ENCODE measurements at regions not wholly inside any gene's neighbourhood (a gene's known extent, or its start where the extent isn't known, plus 50 kb on each side); places are given as distances from the start of the nearest gene placed in this dataset.

GRCh38 chr14:53384073-53384472 is 230.9 kb upstream of the DDHD1 start:
- no peak overlapping the region for H3K18ac ChIP-seq (ENCODE audit: low read depth in 1 of 2, low read length in 2 of 2)
- no peak overlapping the region for H3K14ac ChIP-seq (ENCODE audit: low read length in 2 of 2)
- H3K4me3 ChIP-seq (ENCODE audit: insufficient read depth in 1 of 2, low read depth in 1 of 2, low read length in 2 of 2), result no peak overlapping the region
- H3K27ac ChIP-seq (ENCODE audit: low read length, poor library complexity, severe bottlenecking), result no peak overlapping the region
- WGBS, result 86% methylated on average over 1 of the region's 1 CpG
- no peak overlapping the region for H2AFZ ChIP-seq (ENCODE audit: low read depth, low read length)
- H3K23ac ChIP-seq (ENCODE audit: low read length in 2 of 2), result no peak overlapping the region
- H3K9me3 ChIP-seq (ENCODE audit: control insufficient read depth, low read length), result no peaks in the 10 kb centered on the region
- no peaks in the 10 kb centered on the region for H3K79me1 ChIP-seq (replicated peaks; ENCODE audit: low read length, poor library complexity, severe bottlenecking)
- H2BK120ac ChIP-seq (ENCODE audit: low read depth, low read length), result no peak overlapping the region
- DNase-seq, result no peak
- H3K9ac ChIP-seq (ENCODE audit: low read length), result no peak overlapping the region
- H4K91ac ChIP-seq (ENCODE audit: low read length), result no peak overlapping the region
- H4K8ac ChIP-seq (ENCODE audit: low read length), result no peak overlapping the region
- H3K27me3 ChIP-seq (ENCODE audit: control insufficient read depth in 1 of 2, insufficient read depth in 1 of 2, low read length in 2 of 2), result no peaks in the 10 kb centered on the region
- no peak overlapping the region for H3K4me2 ChIP-seq (ENCODE audit: low read length, poor library complexity, severe bottlenecking)
- no peak overlapping the region for H3K4ac ChIP-seq (ENCODE audit: low read depth in 1 of 2, low read length in 2 of 2)
- H3K36me3 ChIP-seq (ENCODE audit: control insufficient read depth in 1 of 2, insufficient read depth in 2 of 2, low read depth in 1 of 2, low read length in 2 of 2), result no peaks in the 10 kb centered on the region
- H2BK12ac ChIP-seq (ENCODE audit: low read length in 2 of 2), result peak overlapping the region in 1 of 2 experiments; percentile 56
- H2BK15ac ChIP-seq (ENCODE audit: low read depth, poor library complexity, severe bottlenecking), result no peak overlapping the region
- H3K4me1 ChIP-seq (ENCODE audit: control insufficient read depth, insufficient read depth, low read depth, low read length), result no peaks in the 10 kb centered on the region
- H2AK5ac ChIP-seq (ENCODE audit: low read length, severe bottlenecking), result no peak overlapping the region
- H2BK5ac ChIP-seq (ENCODE audit: low read depth, low read length, poor library complexity, severe bottlenecking), result no peak overlapping the region

- H3K27me3 ChIP-seq (ENCODE audit: control insufficient read depth in 1 of 2, insufficient read depth in 1 of 2, low read length in 2 of 2), result no peaks in the 10 kb centered on the region
- H2BK12ac ChIP-seq (ENCODE audit: low read length in 2 of 2), result no peak overlapping the region
- H3K4ac ChIP-seq (ENCODE audit: low read depth in 1 of 2, low read length in 2 of 2), result no peak overlapping the region
- no peak overlapping the region for H4K91ac ChIP-seq (ENCODE audit: low read length)
- no peak for DNase-seq
- H3K4me3 ChIP-seq (ENCODE audit: insufficient read depth in 1 of 2, low read depth in 1 of 2, low read length in 2 of 2), result no peak overlapping the region
- H3K79me1 ChIP-seq (replicated peaks; ENCODE audit: low read length, poor library complexity, severe bottlenecking), result no peaks in the 10 kb centered on the region
- H2BK5ac ChIP-seq (ENCODE audit: low read depth, low read length, poor library complexity, severe bottlenecking), result no peak overlapping the region
- H3K4me2 ChIP-seq (ENCODE audit: low read length, poor library complexity, severe bottlenecking), result no peak overlapping the region
- H2AFZ ChIP-seq (ENCODE audit: low read depth, low read length), result no peak overlapping the region
- H3K36me3 ChIP-seq (ENCODE audit: control insufficient read depth in 1 of 2, insufficient read depth in 2 of 2, low read depth in 1 of 2, low read length in 2 of 2), result no peaks in the 10 kb centered on the region
- H3K14ac ChIP-seq (ENCODE audit: low read length in 2 of 2), result no peak overlapping the region
- H2AK5ac ChIP-seq (ENCODE audit: low read length, severe bottlenecking), result no peak overlapping the region
- H3K27ac ChIP-seq (ENCODE audit: low read length, poor library complexity, severe bottlenecking), result no peak overlapping the region
- H3K18ac ChIP-seq (ENCODE audit: low read depth in 1 of 2, low read length in 2 of 2), result no peak overlapping the region
- no peaks in the 10 kb centered on the region for H3K4me1 ChIP-seq (ENCODE audit: control insufficient read depth, insufficient read depth, low read depth, low read length)
- WGBS, result 95% methylated on average over 2 of the region's 2 CpGs
- no peak overlapping the region for H4K8ac ChIP-seq (ENCODE audit: low read length)
- no peak overlapping the region for H3K9ac ChIP-seq (ENCODE audit: low read length)
- H2BK15ac ChIP-seq (ENCODE audit: low read depth, poor library complexity, severe bottlenecking), result no peak overlapping the region
- no peak overlapping the region for H2BK120ac ChIP-seq (ENCODE audit: low read depth, low read length)
- no peaks in the 10 kb centered on the region for H3K9me3 ChIP-seq (ENCODE audit: control insufficient read depth, low read length)
- no peak overlapping the region for H3K23ac ChIP-seq (ENCODE audit: low read length in 2 of 2)
These were observed 228.8 kb upstream of the DDHD1 start for GRCh38 chr14:53381895-53382294.

- Histone ChIP-seq H3K14ac (ENCODE audit: low read length in 2 of 2) (no peak overlapping the region), H3K27me3 (ENCODE audit: control insufficient read depth in 1 of 2, insufficient read depth in 1 of 2, low read length in 2 of 2) (no peaks in the 10 kb centered on the region), H3K79me1 (replicated peaks; ENCODE audit: low read length, poor library complexity, severe bottlenecking) (no peaks in the 10 kb centered on the region), H2AK5ac (ENCODE audit: low read length, severe bottlenecking) (no peak overlapping the region), H2BK5ac (ENCODE audit: low read depth, low read length, poor library complexity, severe bottlenecking) (no peak overlapping the region), H2AFZ (ENCODE audit: low read depth, low read length) (no peak overlapping the region), H3K36me3 (ENCODE audit: control insufficient read depth in 1 of 2, insufficient read depth in 2 of 2, low read depth in 1 of 2, low read length in 2 of 2) (no peaks in the 10 kb centered on the region), H2BK12ac (ENCODE audit: low read length in 2 of 2) (no peak overlapping the region), H3K4me2 (ENCODE audit: low read length, poor library complexity, severe bottlenecking) (no peak overlapping the region), H3K9ac (ENCODE audit: low read length) (peak overlapping the region; percentile 60), H3K23ac (ENCODE audit: low read length in 2 of 2) (no peak overlapping the region), H4K8ac (ENCODE audit: low read length) (no peak overlapping the region), H3K18ac (ENCODE audit: low read depth in 1 of 2, low read length in 2 of 2) (no peak overlapping the region), H3K4me3 (ENCODE audit: insufficient read depth in 1 of 2, low read depth in 1 of 2, low read length in 2 of 2) (no peak overlapping the region), H3K9me3 (ENCODE audit: control insufficient read depth, low read length) (no peaks in the 10 kb centered on the region), H3K4me1 (ENCODE audit: control insufficient read depth, insufficient read depth, low read depth, low read length) (no peaks in the 10 kb centered on the region), H4K91ac (ENCODE audit: low read length) (no peak overlapping the region), H3K27ac (ENCODE audit: low read length, poor library complexity, severe bottlenecking) (no peak overlapping the region), H3K4ac (ENCODE audit: low read depth in 1 of 2, low read length in 2 of 2) (no peak overlapping the region), H2BK120ac (ENCODE audit: low read depth, low read length) (no peak overlapping the region), H2BK15ac (ENCODE audit: low read depth, poor library complexity, severe bottlenecking) (no peak overlapping the region)
- DNase-seq, result no peak
- 40% methylated on average over 1 of the region's 1 CpG for WGBS
These were observed 227.7 kb upstream of the DDHD1 start for GRCh38 chr14:53380867-53381225.

- H3K18ac ChIP-seq (ENCODE audit: low read depth in 1 of 2, low read length in 2 of 2), result no peak overlapping the region
- no peaks in the 10 kb centered on the region for H3K27me3 ChIP-seq (ENCODE audit: control insufficient read depth in 1 of 2, insufficient read depth in 1 of 2, low read length in 2 of 2)
- no peak overlapping the region for H4K91ac ChIP-seq (ENCODE audit: low read length)
- no peak overlapping the region for H2BK12ac ChIP-seq (ENCODE audit: low read length in 2 of 2)
- no peaks in the 10 kb centered on the region for H3K4me1 ChIP-seq (ENCODE audit: control insufficient read depth, insufficient read depth, low read depth, low read length)
- no peak overlapping the region for H3K14ac ChIP-seq (ENCODE audit: low read length in 2 of 2)
- H3K79me1 ChIP-seq (replicated peaks; ENCODE audit: low read length, poor library complexity, severe bottlenecking), result no peaks in the 10 kb centered on the region
- H4K8ac ChIP-seq (ENCODE audit: low read length), result no peak overlapping the region
- H2BK120ac ChIP-seq (ENCODE audit: low read depth, low read length), result no peak overlapping the region
- no peak for DNase-seq
- peak overlapping the region; percentile 60 for H3K9ac ChIP-seq (ENCODE audit: low read length)
- no peaks in the 10 kb centered on the region for H3K9me3 ChIP-seq (ENCODE audit: control insufficient read depth, low read length)
- H2AK5ac ChIP-seq (ENCODE audit: low read length, severe bottlenecking), result no peak overlapping the region
- no peak overlapping the region for H2AFZ ChIP-seq (ENCODE audit: low read depth, low read length)
- H2BK5ac ChIP-seq (ENCODE audit: low read depth, low read length, poor library complexity, severe bottlenecking), result no peak overlapping the region
- H3K27ac ChIP-seq (ENCODE audit: low read length, poor library complexity, severe bottlenecking), result no peak overlapping the region
- WGBS, result 93% methylated on average over 1 of the region's 3 CpGs
- H2BK15ac ChIP-seq (ENCODE audit: low read depth, poor library complexity, severe bottlenecking), result no peak overlapping the region
- no peak overlapping the region for H3K4me3 ChIP-seq (ENCODE audit: insufficient read depth in 1 of 2, low read depth in 1 of 2, low read length in 2 of 2)
- no peak overlapping the region for H3K4ac ChIP-seq (ENCODE audit: low read depth in 1 of 2, low read length in 2 of 2)
- H3K36me3 ChIP-seq (ENCODE audit: control insufficient read depth in 1 of 2, insufficient read depth in 2 of 2, low read depth in 1 of 2, low read length in 2 of 2), result no peaks in the 10 kb centered on the region
- no peak overlapping the region for H3K23ac ChIP-seq (ENCODE audit: low read length in 2 of 2)
- no peak overlapping the region for H3K4me2 ChIP-seq (ENCODE audit: low read length, poor library complexity, severe bottlenecking)
These were observed 227.1 kb upstream of the DDHD1 start for GRCh38 chr14:53380052-53380866.
